Dendritic cell treated with granulocyte-macrophage colony-stimulating factor and Interleukin-4, amounts not matched to agents 40 ng/mL and 50 ng/mL, for 4 days (primary cell): ENCODE measurements at regions not wholly inside any gene's neighbourhood (a gene's known extent, or its start where the extent isn't known, plus 50 kb on each side); places are given as distances from the start of the nearest gene placed in this dataset.
"Not testable (repeated sequence)": the region's sequence is repeated elsewhere in the genome, so short reads cannot be mapped to it uniquely, and the experiment has no call there.

Source experiments
- H3K27ac Mint-ChIP-seq: one replicate; pipeline ENCODE4 v1.8.0; 2022; ENCODE audit warnings: mild to moderate bottlenecking, mixed read lengths
- H3K27me3 Mint-ChIP-seq: one replicate; pipeline ENCODE4 v1.8.0; 2022; ENCODE audit warnings: mild to moderate bottlenecking, mixed read lengths
- H3K36me3 Mint-ChIP-seq: one replicate; pipeline ENCODE4 v1.8.0; 2022; ENCODE audit warnings: low read depth, mixed read lengths
- H3K4me1 Mint-ChIP-seq: one replicate; pipeline ENCODE4 v1.8.0; 2022; ENCODE audit warnings: low read depth, mixed read lengths
- H3K4me3 Mint-ChIP-seq: one replicate; pipeline ENCODE4 v1.8.0; 2022; ENCODE audit warnings: mild to moderate bottlenecking, moderate library complexity, mixed read lengths
- H3K9me3 Mint-ChIP-seq: one replicate; pipeline ENCODE4 v1.8.0; 2022; ENCODE audit warnings: mixed read lengths
- intact Hi-C: fragments of 100-400 bp; cut with micrococcal nuclease; formaldehyde crosslinking; loops from one replicate; pipeline ENCODE4 v1.15.0; 2022

- H3K9me3 Mint-ChIP-seq: no peaks in the 10 kb centered on the region
- no peaks in the 10 kb centered on the region for H3K27me3 Mint-ChIP-seq
- no peaks in the 10 kb centered on the region for H3K4me1 Mint-ChIP-seq
- no peaks in the 10 kb centered on the region for H3K36me3 Mint-ChIP-seq
- no peak overlapping the region for H3K4me3 Mint-ChIP-seq
- intact Hi-C loops: no loop called here
- H3K27ac Mint-ChIP-seq: no peak overlapping the region
Measured at GRCh38 chr14:105739331-105740102, 213.1 kb downstream of the TMEM121 start.

GRCh38 chr14:105740272-105740671 is 213.9 kb downstream of the TMEM121 start:
- intact Hi-C loops, H3K4me3 Mint-ChIP-seq, H3K27ac Mint-ChIP-seq: not testable (repeated sequence)

GRCh38 chr14:105740961-105741360 is 214.6 kb downstream of the TMEM121 start:
- intact Hi-C loops, H3K36me3 Mint-ChIP-seq, H3K4me3 Mint-ChIP-seq, H3K27me3 Mint-ChIP-seq, H3K9me3 Mint-ChIP-seq, H3K27ac Mint-ChIP-seq, H3K4me1 Mint-ChIP-seq: not testable (repeated sequence)

More at GRCh38 chr14:105740272-105740671, 213.9 kb downstream of the TMEM121 start:
- H3K27me3 Mint-ChIP-seq, H3K9me3 Mint-ChIP-seq, H3K4me1 Mint-ChIP-seq, H3K36me3 Mint-ChIP-seq: not testable (repeated sequence)

- H3K36me3 Mint-ChIP-seq, intact Hi-C loops, H3K9me3 Mint-ChIP-seq, H3K4me1 Mint-ChIP-seq, H3K27me3 Mint-ChIP-seq, H3K27ac Mint-ChIP-seq, H3K4me3 Mint-ChIP-seq: not testable (repeated sequence)
Measured at GRCh38 chr14:105741707-105742530, 215.5 kb downstream of the TMEM121 start.

- no peak overlapping the region for H3K27ac Mint-ChIP-seq
- H3K4me3 Mint-ChIP-seq: no peak overlapping the region
- no peaks in the 10 kb centered on the region for H3K36me3 Mint-ChIP-seq
- H3K27me3 Mint-ChIP-seq: no peaks in the 10 kb centered on the region
- no peaks in the 10 kb centered on the region for H3K4me1 Mint-ChIP-seq
- no peaks in the 10 kb centered on the region for H3K9me3 Mint-ChIP-seq
- intact Hi-C loops: no loop called here
Measured at GRCh38 chr14:105742531-105742848, 216.1 kb downstream of the TMEM121 start.

GRCh38 chr14:105742904-105743701 is 216.7 kb downstream of the TMEM121 start:
- H3K27me3 Mint-ChIP-seq, H3K27ac Mint-ChIP-seq, H3K4me1 Mint-ChIP-seq, H3K36me3 Mint-ChIP-seq, H3K4me3 Mint-ChIP-seq, H3K9me3 Mint-ChIP-seq, intact Hi-C loops: not testable (repeated sequence)

- H3K27me3 Mint-ChIP-seq, H3K9me3 Mint-ChIP-seq, H3K36me3 Mint-ChIP-seq, H3K27ac Mint-ChIP-seq, H3K4me1 Mint-ChIP-seq, intact Hi-C loops, H3K4me3 Mint-ChIP-seq: not testable (repeated sequence)
Measured at GRCh38 chr14:105744213-105744787, 217.9 kb downstream of the TMEM121 start.

- no peak overlapping the region for H3K4me3 Mint-ChIP-seq
- H3K27ac Mint-ChIP-seq: no peak overlapping the region
- no peaks in the 10 kb centered on the region for H3K9me3 Mint-ChIP-seq
- no peaks in the 10 kb centered on the region for H3K4me1 Mint-ChIP-seq
- no peaks in the 10 kb centered on the region for H3K36me3 Mint-ChIP-seq
- peaks cover 2% of the 10 kb centered on the region for H3K27me3 Mint-ChIP-seq
- intact Hi-C loops: no loop called here
Measured at GRCh38 chr14:105745433-105746123, 219.2 kb downstream of the TMEM121 start.

GRCh38 chr14:105746124-105746514 is 219.7 kb downstream of the TMEM121 start:
- Mint-ChIP-seq H3K4me3 (no peak overlapping the region), H3K4me1 (no peaks in the 10 kb centered on the region), H3K36me3 (no peaks in the 10 kb centered on the region), H3K27ac (no peak overlapping the region), H3K27me3 (peaks cover 2% of the 10 kb centered on the region), H3K9me3 (no peaks in the 10 kb centered on the region)
- intact Hi-C loops: no loop called here

- not testable (repeated sequence) for H3K36me3 Mint-ChIP-seq, H3K27me3 Mint-ChIP-seq, H3K9me3 Mint-ChIP-seq
Measured at GRCh38 chr14:105746800-105747502, 220.6 kb downstream of the TMEM121 start.

GRCh38 chr14:105747503-105748203 is 221.3 kb downstream of the TMEM121 start:
- H3K36me3 Mint-ChIP-seq, H3K4me3 Mint-ChIP-seq, intact Hi-C loops, H3K9me3 Mint-ChIP-seq, H3K4me1 Mint-ChIP-seq, H3K27me3 Mint-ChIP-seq, H3K27ac Mint-ChIP-seq: not testable (repeated sequence)

More at GRCh38 chr14:105746800-105747502, 220.6 kb downstream of the TMEM121 start:
- intact Hi-C loops, H3K27ac Mint-ChIP-seq, H3K4me3 Mint-ChIP-seq, H3K4me1 Mint-ChIP-seq: not testable (repeated sequence)

GRCh38 chr14:105748204-105748578 is 221.8 kb downstream of the TMEM121 start:
- no peak overlapping the region for H3K4me3 Mint-ChIP-seq
- no peaks in the 10 kb centered on the region for H3K36me3 Mint-ChIP-seq
- H3K9me3 Mint-ChIP-seq: no peaks in the 10 kb centered on the region
- no peak overlapping the region for H3K27ac Mint-ChIP-seq
- H3K4me1 Mint-ChIP-seq: no peaks in the 10 kb centered on the region
- H3K27me3 Mint-ChIP-seq: peaks cover 2% of the 10 kb centered on the region
- intact Hi-C loops: no loop called here

- H3K4me1 Mint-ChIP-seq, H3K36me3 Mint-ChIP-seq, H3K4me3 Mint-ChIP-seq, H3K9me3 Mint-ChIP-seq, H3K27me3 Mint-ChIP-seq, H3K27ac Mint-ChIP-seq, intact Hi-C loops: not testable (repeated sequence)
Measured at GRCh38 chr14:105748710-105749109, 222.3 kb downstream of the TMEM121 start.
